K562 (cell line): ENCODE measurements at regions not wholly inside any gene's neighbourhood (a gene's known extent, or its start where the extent isn't known, plus 50 kb on each side); places are given as distances from the start of the nearest gene placed in this dataset.

Experiments used
- ATAC-seq: fragments of 200-7000 bp; cut with Tn5 transposase; 3 replicates; pipeline ENCODE4 v1.9.1; 2020; ENCODE audit warnings: moderate library complexity
- BruUV-seq: library from RNA; stranded (reverse); fragments of 400-500 nt; replicated peaks from 2 replicates; lab custom pipeline; 2021; lab: Mats Ljungman, UMichigan
- CTCF ChIA-PET: fragments of 300-600 bp; formaldehyde crosslinking; extraction: SDS; loops from one replicate; lab custom pipeline; 2021; ENCODE audit warnings: low intra/inter-chr PET ratio; lab: Yijun Ruan, JAX
- POLR2A ChIA-PET: fragments of 300-600, 350-650 bp; sonication (Branson Sonifier 250); formaldehyde crosslinking; extraction: SDS; loops from one replicate; lab custom pipeline; 2021; ENCODE audit warnings: antibody characterized with exemption, inconsistent platforms; lab: Yijun Ruan, JAX
- DNase-seq, 4 experiments: peaks; one replicate each; pipeline versions ENCODE4 v3.0.0 to v3.0.0-alpha.2; 2011 to 2018; ENCODE audit warnings: low spot score in 3 of 4, mixed read lengths in 3 of 4; ENCODE audit errors: extremely low read depth in 1 of 4
- FAIRE-seq: peaks from 2 replicates; lab custom pipeline; 2011; peaks lifted over from hg19 to GRCh38; lab: Jason Lieb, UNC
- H2AFZ ChIP-seq: 2 replicates; pipeline ENCODE4 v1.6.0; 2011; ENCODE audit warnings: low read depth, low read length, control low read depth, inconsistent platforms
- H3K27ac ChIP-seq: fragments of 200-600 bp; 3 replicates; pipeline ENCODE4 v1.8.0; 2011; ENCODE audit warnings: low read depth, mild to moderate bottlenecking, control low read depth, inconsistent platforms, low read length, moderate library complexity, mixed read lengths; ENCODE audit errors: extremely low read depth
- H3K27me3 ChIP-seq, 2 experiments: fragments of 300-600 bp in 1 of 2; 2 replicates in 1 of 2; 3 replicates in 1 of 2; pipeline versions ENCODE4 v1.6.0 to v1.8.0; 2011; ENCODE audit warnings: inconsistent platforms in 2 of 2, low read length in 2 of 2, mild to moderate bottlenecking in 1 of 2, mixed read lengths in 1 of 2, moderate library complexity in 1 of 2; ENCODE audit not compliant: control insufficient read depth in 2 of 2, insufficient read depth in 2 of 2
- H3K36me3 ChIP-seq: fragments of 300-600 bp; 3 replicates; pipeline ENCODE4 v1.8.0; 2011; ENCODE audit warnings: mild to moderate bottlenecking, low read length, inconsistent platforms; ENCODE audit not compliant: control insufficient read depth, insufficient read depth
- H3K4me1 ChIP-seq, 2 experiments: fragments of 200-600 bp in 1 of 2; replicated peaks in 1 of 2; 2 replicates in 1 of 2; 3 replicates in 1 of 2; pipeline versions ENCODE4 v1.5.1 to v1.8.0; 2011; ENCODE audit warnings: inconsistent platforms in 2 of 2, low read length in 2 of 2, mild to moderate bottlenecking in 1 of 2, mixed read lengths in 1 of 2, moderate library complexity in 1 of 2; ENCODE audit not compliant: control insufficient read depth in 2 of 2, insufficient read depth in 2 of 2
- H3K4me2 ChIP-seq: 2 replicates; pipeline ENCODE4 v1.6.1; 2011; ENCODE audit warnings: low read length, control low read depth, inconsistent platforms, mixed read lengths; ENCODE audit not compliant: insufficient read depth
- H3K4me3 ChIP-seq: fragments of 200-600 bp; sonication (generic), shearing (Covaris generic); 2 replicates; pipeline ENCODE4 v1.5.1; 2016; ENCODE audit warnings: control low read depth, inconsistent platforms
- H3K79me2 ChIP-seq: fragments of 200-600 bp; 3 replicates; pipeline ENCODE4 v1.8.0; 2011; ENCODE audit warnings: low read length, inconsistent platforms; ENCODE audit not compliant: control insufficient read depth, insufficient read depth
- H3K9ac ChIP-seq, 2 experiments: 2 replicates each; pipeline versions ENCODE4 v1.6.0 to v1.6.1; 2011; ENCODE audit warnings: low read depth in 2 of 2, low read length in 2 of 2, control low read depth in 1 of 2, inconsistent platforms in 1 of 2, mild to moderate bottlenecking in 1 of 2, mixed read lengths in 1 of 2; ENCODE audit not compliant: insufficient read depth in 1 of 2
- H3K9me1 ChIP-seq: one replicate; pipeline ENCODE4 v1.6.0; 2011; ENCODE audit warnings: inconsistent platforms, mild to moderate bottlenecking, low read length, moderate library complexity; ENCODE audit not compliant: control insufficient read depth, insufficient read depth
- H3K9me3 ChIP-seq: replicated peaks from 2 replicates; pipeline ENCODE4 v1.5.1; 2011; ENCODE audit warnings: low read depth, low read length, inconsistent platforms; ENCODE audit not compliant: control insufficient read depth, insufficient read depth
- H4K20me1 ChIP-seq: replicated peaks from 2 replicates; pipeline ENCODE4 v1.6.1; 2011; ENCODE audit warnings: low read length, inconsistent platforms, mixed read lengths; ENCODE audit not compliant: control insufficient read depth, insufficient read depth
- ADNP ChIP-seq: fragments of 200-800 bp; sonication (Bioruptor generic); IDR thresholded peaks from 2 replicates; pipeline ENCODE4 v1.6.1; 2016; ENCODE audit warnings: missing genetic modification characterization, missing compliant biosample characterization
- BMI1 ChIP-seq: fragments of 150-350 bp; IDR thresholded peaks from 2 replicates; pipeline ENCODE4 v1.6.1; 2014; ENCODE audit warnings: low read length
- CAMTA2 ChIP-seq: fragments of 250-450 bp; sonication (Bioruptor Pico); conservative IDR thresholded peaks from 2 replicates; pipeline ENCODE4 v1.5.1; 2022
- FOXA3 ChIP-seq, 2 experiments: fragments of 450-650 bp in 1 of 2; sonication (generic) in 1 of 2; formaldehyde crosslinking; IDR thresholded peaks in 1 of 2; conservative IDR thresholded peaks in 1 of 2; 2 replicates each; pipeline versions ENCODE4 v1.4.0 to v1.8.0; 2020 to 2022; ENCODE audit warnings: mild to moderate bottlenecking in 2 of 2, missing genetic modification reagents in 1 of 2
- HDAC2 ChIP-seq: fragments of 450-650 bp; IDR thresholded peaks from 2 replicates; pipeline ENCODE4 v1.6.1; 2016; ENCODE audit warnings: mild to moderate bottlenecking
- HDAC6 ChIP-seq: IDR thresholded peaks from 2 replicates; pipeline ENCODE4 v1.6.1; 2012; ENCODE audit warnings: low read depth, mild to moderate bottlenecking, control low read depth, inconsistent platforms, low read length, moderate library complexity
- MITF ChIP-seq: IDR thresholded peaks from 2 replicates; pipeline ENCODE4 v1.6.1; 2014; ENCODE audit warnings: antibody characterized with exemption
- MYNN ChIP-seq, 2 experiments: sonication (generic); formaldehyde crosslinking in 1 of 2; IDR thresholded peaks; 2 replicates each; pipeline versions ENCODE4 v1.5.0 to v1.6.1; 2016 to 2020; ENCODE audit warnings: antibody characterized with exemption in 1 of 2, missing genetic modification reagents in 1 of 2
- PRPF4 ChIP-seq: fragments of 200-400 bp; formaldehyde crosslinking; IDR thresholded peaks from one replicate; pipeline ENCODE4 v1.6.1; 2017; ENCODE audit warnings: low read length, low read depth, mild to moderate bottlenecking; ENCODE audit not compliant: insufficient read depth, poor library complexity, severe bottlenecking
- RAD21 ChIP-seq, 2 experiments: fragments of 250-450 bp in 1 of 2; fragments of 450-650 bp in 1 of 2; sonication (Bioruptor Pico) in 1 of 2; formaldehyde crosslinking in 1 of 2; IDR thresholded peaks in 1 of 2; conservative IDR thresholded peaks in 1 of 2; 2 replicates each; pipeline versions ENCODE4 v1.4.0 to v1.8.0; 2020 to 2022; ENCODE audit warnings: mild to moderate bottlenecking in 2 of 2, moderate library complexity in 1 of 2
- RFX5 ChIP-seq: IDR thresholded peaks from 2 replicates; pipeline ENCODE4 v1.6.1; 2011; ENCODE audit warnings: low read depth, mild to moderate bottlenecking, improper control_type of control experiment, low read length
- USF2 ChIP-seq: sonication (generic); formaldehyde crosslinking; IDR thresholded peaks from 2 replicates; pipeline ENCODE4 v1.5.0; 2020; ENCODE audit warnings: missing genetic modification reagents
- ZBTB49 ChIP-seq: sonication (generic); formaldehyde crosslinking; IDR thresholded peaks from 2 replicates; pipeline ENCODE4 v1.8.0; 2022; ENCODE audit warnings: missing genetic modification reagents, mild to moderate bottlenecking, borderline replicate concordance
- ZNF644 ChIP-seq: fragments of 200-800 bp; sonication (Bioruptor generic); IDR thresholded peaks from 2 replicates; pipeline ENCODE4 v1.6.1; 2016; ENCODE audit warnings: low read depth, missing genetic modification characterization, missing compliant biosample characterization
- WGBS: fragments of 100-300 bp; shearing (Covaris generic); methylation state at CpG from one replicate; pipeline ENCODE4 v1.1.6; 2016; ENCODE audit warnings: low coverage, mixed read lengths; ENCODE audit not compliant: insufficient coverage; ENCODE audit errors: missing lambda C conversion rate; 5-methylcytosine and 5-hydroxymethylcytosine counted together
- in situ Hi-C: fragments of 300-500 bp; cut with MboI; formaldehyde crosslinking; loops from 4 replicates; pipeline ENCODE4 v1.15.0; 2018; ENCODE audit warnings: inconsistent platforms, mixed read lengths
- intact Hi-C: fragments of 100-400 bp; cut with micrococcal nuclease; formaldehyde crosslinking; loops from 2 replicates; pipeline ENCODE4 v1.14.2; 2022

GRCh38 chr20:6238421-6238820 lies 115.6 kb upstream of the FERMT1 start (continued):
- TF ChIP-seq ADNP (tag) (no peak), RFX5 (no peak), HDAC2 (no peak), PRPF4 (no peak)

- in situ Hi-C loops: no loop called here
- ATAC-seq (no peak), FAIRE-seq (no peak), DNase-seq (no peak)
- no peak overlapping the region for H3K4me3 ChIP-seq
- no peaks in the 10 kb centered on the region for H4K20me1 ChIP-seq
- intact Hi-C loops: no loop called here
- no peaks in the 10 kb centered on the region for H3K79me2 ChIP-seq
- H3K9me1 ChIP-seq: no peaks in the 10 kb centered on the region
- TF ChIP-seq ZNF644 (no peak), MITF (no peak), MYNN (IDR thresholded peaks at IDR 0.05) (no peak), MYNN (CRISPR knock-in tag; IDR thresholded peaks at IDR 0.05) (no peak), BMI1 (no peak), USF2 (CRISPR knock-in tag) (no peak), RAD21 (CRISPR knock-in tag; conservative IDR thresholded peaks at IDR 0.05 in 1 of 2, IDR thresholded peaks at IDR 0.05 in 1 of 2) (no peak), ZBTB49 (CRISPR knock-in tag) (no peak), HDAC6 (no peak), FOXA3 (CRISPR knock-in tag; conservative IDR thresholded peaks at IDR 0.05 in 1 of 2, IDR thresholded peaks at IDR 0.05 in 1 of 2) (no peak), CAMTA2 (CRISPR knock-in tag) (no peak)
- H3K4me1 ChIP-seq: no peaks in the 10 kb centered on the region
- no TSS peak for BruUV-seq
- POLR2A ChIA-PET: no interaction called here
- no peaks in the 10 kb centered on the region for H3K9me3 ChIP-seq
- H3K27me3 ChIP-seq: no peaks in the 10 kb centered on the region
- H3K9ac ChIP-seq: no peak overlapping the region
- CTCF ChIA-PET: no interaction called here
- 0% methylated on average over 1 of the region's 1 CpG for WGBS
- H2AFZ ChIP-seq: no peak overlapping the region
- no peaks in the 10 kb centered on the region for H3K36me3 ChIP-seq
- H3K4me2 ChIP-seq: no peak overlapping the region
- H3K27ac ChIP-seq: no peak overlapping the region
These were observed 112.7 kb upstream of the FERMT1 start for GRCh38 chr20:6235510-6235909.
